K562 (cell line): ENCODE measurements at regions not wholly inside any gene's neighbourhood (a gene's known extent, or its start where the extent isn't known, plus 50 kb on each side); places are given as distances from the start of the nearest gene placed in this dataset.

Experiments
- ATAC-seq: fragments of 200-7000 bp; cut with Tn5 transposase; 3 replicates; pipeline ENCODE4 v1.9.1; 2020; ENCODE audit warnings: moderate library complexity
- BruUV-seq: library from RNA; stranded (reverse); fragments of 400-500 nt; replicated peaks from 2 replicates; lab custom pipeline; 2021; lab: Mats Ljungman, UMichigan
- CTCF ChIA-PET: fragments of 300-600 bp; formaldehyde crosslinking; extraction: SDS; loops from one replicate; lab custom pipeline; 2021; ENCODE audit warnings: low intra/inter-chr PET ratio; lab: Yijun Ruan, JAX
- POLR2A ChIA-PET: fragments of 300-600, 350-650 bp; sonication (Branson Sonifier 250); formaldehyde crosslinking; extraction: SDS; loops from one replicate; lab custom pipeline; 2021; ENCODE audit warnings: antibody characterized with exemption, inconsistent platforms; lab: Yijun Ruan, JAX
- DNase-seq, 4 experiments: peaks; one replicate each; pipeline versions ENCODE4 v3.0.0 to v3.0.0-alpha.2; 2011 to 2018; ENCODE audit warnings: low spot score in 3 of 4, mixed read lengths in 3 of 4; ENCODE audit errors: extremely low read depth in 1 of 4
- FAIRE-seq: peaks from 2 replicates; lab custom pipeline; 2011; peaks lifted over from hg19 to GRCh38; lab: Jason Lieb, UNC
- H2AFZ ChIP-seq: 2 replicates; pipeline ENCODE4 v1.6.0; 2011; ENCODE audit warnings: low read depth, low read length, control low read depth, inconsistent platforms
- H3K27ac ChIP-seq: fragments of 200-600 bp; 3 replicates; pipeline ENCODE4 v1.8.0; 2011; ENCODE audit warnings: low read depth, mild to moderate bottlenecking, control low read depth, inconsistent platforms, low read length, moderate library complexity, mixed read lengths; ENCODE audit errors: extremely low read depth
- H3K27me3 ChIP-seq, 2 experiments: fragments of 300-600 bp in 1 of 2; 2 replicates in 1 of 2; 3 replicates in 1 of 2; pipeline versions ENCODE4 v1.6.0 to v1.8.0; 2011; ENCODE audit warnings: inconsistent platforms in 2 of 2, low read length in 2 of 2, mild to moderate bottlenecking in 1 of 2, mixed read lengths in 1 of 2, moderate library complexity in 1 of 2; ENCODE audit not compliant: control insufficient read depth in 2 of 2, insufficient read depth in 2 of 2
- H3K36me3 ChIP-seq: fragments of 300-600 bp; 3 replicates; pipeline ENCODE4 v1.8.0; 2011; ENCODE audit warnings: mild to moderate bottlenecking, low read length, inconsistent platforms; ENCODE audit not compliant: control insufficient read depth, insufficient read depth
- H3K4me1 ChIP-seq, 2 experiments: fragments of 200-600 bp in 1 of 2; replicated peaks in 1 of 2; 2 replicates in 1 of 2; 3 replicates in 1 of 2; pipeline versions ENCODE4 v1.5.1 to v1.8.0; 2011; ENCODE audit warnings: inconsistent platforms in 2 of 2, low read length in 2 of 2, mild to moderate bottlenecking in 1 of 2, mixed read lengths in 1 of 2, moderate library complexity in 1 of 2; ENCODE audit not compliant: control insufficient read depth in 2 of 2, insufficient read depth in 2 of 2
- H3K4me2 ChIP-seq: 2 replicates; pipeline ENCODE4 v1.6.1; 2011; ENCODE audit warnings: low read length, control low read depth, inconsistent platforms, mixed read lengths; ENCODE audit not compliant: insufficient read depth
- H3K4me3 ChIP-seq: fragments of 200-600 bp; sonication (generic), shearing (Covaris generic); 2 replicates; pipeline ENCODE4 v1.5.1; 2016; ENCODE audit warnings: control low read depth, inconsistent platforms
- H3K79me2 ChIP-seq: fragments of 200-600 bp; 3 replicates; pipeline ENCODE4 v1.8.0; 2011; ENCODE audit warnings: low read length, inconsistent platforms; ENCODE audit not compliant: control insufficient read depth, insufficient read depth
- H3K9ac ChIP-seq, 2 experiments: 2 replicates each; pipeline versions ENCODE4 v1.6.0 to v1.6.1; 2011; ENCODE audit warnings: low read depth in 2 of 2, low read length in 2 of 2, control low read depth in 1 of 2, inconsistent platforms in 1 of 2, mild to moderate bottlenecking in 1 of 2, mixed read lengths in 1 of 2; ENCODE audit not compliant: insufficient read depth in 1 of 2
- H3K9me1 ChIP-seq: one replicate; pipeline ENCODE4 v1.6.0; 2011; ENCODE audit warnings: inconsistent platforms, mild to moderate bottlenecking, low read length, moderate library complexity; ENCODE audit not compliant: control insufficient read depth, insufficient read depth
- H3K9me3 ChIP-seq: replicated peaks from 2 replicates; pipeline ENCODE4 v1.5.1; 2011; ENCODE audit warnings: low read depth, low read length, inconsistent platforms; ENCODE audit not compliant: control insufficient read depth, insufficient read depth
- H4K20me1 ChIP-seq: replicated peaks from 2 replicates; pipeline ENCODE4 v1.6.1; 2011; ENCODE audit warnings: low read length, inconsistent platforms, mixed read lengths; ENCODE audit not compliant: control insufficient read depth, insufficient read depth
- GTF2E2 ChIP-seq: fragments of 200-800 bp; sonication (Bioruptor generic); IDR thresholded peaks from 2 replicates; pipeline ENCODE4 v1.6.1; 2016; ENCODE audit warnings: missing genetic modification characterization, missing compliant biosample characterization
- HES1 ChIP-seq: fragments of 450-650 bp; IDR thresholded peaks from 2 replicates; pipeline ENCODE4 v1.6.1; 2016; ENCODE audit warnings: low read depth, mild to moderate bottlenecking, moderate library complexity
- NFIC ChIP-seq: fragments of 450-650 bp; IDR thresholded peaks from 2 replicates; pipeline ENCODE4 v1.6.1; 2017; ENCODE audit warnings: mild to moderate bottlenecking, inconsistent platforms
- PHB ChIP-seq: fragments of 250-450 bp; sonication (Bioruptor Pico); IDR thresholded peaks from 2 replicates; pipeline ENCODE4 v1.5.0; 2021
- SAFB2 ChIP-seq: fragments of 200-400 bp; formaldehyde crosslinking; IDR thresholded peaks from 2 replicates; pipeline ENCODE4 v1.6.1; 2018; ENCODE audit warnings: borderline replicate concordance, low read length, low read depth, moderate library complexity; ENCODE audit not compliant: severe bottlenecking
- TBP ChIP-seq: optimal IDR thresholded peaks from 2 replicates; pipeline ENCODE3; 2011; ENCODE audit warnings: low read depth, low read length, improper control_type of control experiment
- ZFPM2 ChIP-seq: fragments of 250-450 bp; sonication (Bioruptor Pico); IDR thresholded peaks from 2 replicates; pipeline ENCODE4 v1.5.1; 2022; ENCODE audit warnings: mild to moderate bottlenecking
- WGBS: fragments of 100-300 bp; shearing (Covaris generic); methylation state at CpG from one replicate; pipeline ENCODE4 v1.1.6; 2016; ENCODE audit warnings: low coverage, mixed read lengths; ENCODE audit not compliant: insufficient coverage; ENCODE audit errors: missing lambda C conversion rate; 5-methylcytosine and 5-hydroxymethylcytosine counted together
- in situ Hi-C: fragments of 300-500 bp; cut with MboI; formaldehyde crosslinking; loops from 4 replicates; pipeline ENCODE4 v1.15.0; 2018; ENCODE audit warnings: inconsistent platforms, mixed read lengths
- intact Hi-C: fragments of 100-400 bp; cut with micrococcal nuclease; formaldehyde crosslinking; loops from 2 replicates; pipeline ENCODE4 v1.14.2; 2022
- TF ChIP-seq, protein P1 (sequence below): fragments of 450-650 bp; formaldehyde crosslinking; IDR thresholded peaks from 2 replicates; pipeline ENCODE4 v1.4.0; 2020; ENCODE audit warnings: mild to moderate bottlenecking, mixed read lengths

- no peak overlapping the region for H3K4me2 ChIP-seq
- no peaks in the 10 kb centered on the region for H4K20me1 ChIP-seq
- no peak overlapping the region for H2AFZ ChIP-seq
- H3K36me3 ChIP-seq, result no peaks in the 10 kb centered on the region
- TF ChIP-seq, protein P1, sequence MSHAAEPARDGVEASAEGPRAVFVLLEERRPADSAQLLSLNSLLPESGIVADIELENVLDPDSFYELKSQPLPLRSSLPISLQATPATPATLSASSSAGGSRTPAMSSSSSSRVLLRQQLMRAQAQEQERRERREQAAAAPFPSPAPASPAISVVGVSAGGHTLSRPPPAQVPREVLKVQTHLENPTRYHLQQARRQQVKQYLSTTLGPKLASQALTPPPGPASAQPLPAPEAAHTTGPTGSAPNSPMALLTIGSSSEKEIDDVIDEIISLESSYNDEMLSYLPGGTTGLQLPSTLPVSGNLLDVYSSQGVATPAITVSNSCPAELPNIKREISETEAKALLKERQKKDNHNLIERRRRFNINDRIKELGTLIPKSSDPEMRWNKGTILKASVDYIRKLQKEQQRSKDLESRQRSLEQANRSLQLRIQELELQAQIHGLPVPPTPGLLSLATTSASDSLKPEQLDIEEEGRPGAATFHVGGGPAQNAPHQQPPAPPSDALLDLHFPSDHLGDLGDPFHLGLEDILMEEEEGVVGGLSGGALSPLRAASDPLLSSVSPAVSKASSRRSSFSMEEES, result no peak
- TF ChIP-seq TBP, result no peak
- TF ChIP-seq GTF2E2, result no peak
- no peak for TF ChIP-seq SAFB2
- TF ChIP-seq ZFPM2, result no peak
- TF ChIP-seq HES1, result no peak
- no peak for TF ChIP-seq PHB (CRISPR knock-in tag)
- TF ChIP-seq NFIC, result 0 out of 2 replicates have a peak, but pooled peaks have one; percentile 25
- ChIA-PET POLR2A (no interaction called here), CTCF (no interaction called here)
- no peaks in the 10 kb centered on the region for H3K9me1 ChIP-seq
- no peaks in the 10 kb centered on the region for H3K9me3 ChIP-seq
- ATAC-seq (no peak), FAIRE-seq (no peak), DNase-seq (no peak)
- no TSS peak for BruUV-seq
- in situ Hi-C loops (no loop called here), intact Hi-C loops (no loop called here)
- no peak overlapping the region for H3K9ac ChIP-seq
- no peaks in the 10 kb centered on the region for H3K79me2 ChIP-seq
- no peaks in the 10 kb centered on the region for H3K4me1 ChIP-seq
- 31% methylated on average over 5 of the region's 5 CpGs for WGBS
- no peak overlapping the region for H3K4me3 ChIP-seq
- no peak overlapping the region for H3K27ac ChIP-seq
- no peaks in the 10 kb centered on the region; a peak in 1 of 5 replicates for H3K27me3 ChIP-seq
These were observed 268.9 kb downstream of the SP3 start for GRCh38 chr2:173696274-173696673.
